Hepatocyte (in vitro differentiated cells): ENCODE measurements at regions not wholly inside any gene's neighbourhood (a gene's known extent, or its start where the extent isn't known, plus 50 kb on each side); places are given as distances from the start of the nearest gene placed in this dataset.

ENCODE experiments used
- CTCF ChIP-seq: fragments of 200-600 bp; sonication (generic); IDR thresholded peaks from 2 replicates; pipeline ENCODE4 v1.5.1; 2016; ENCODE audit warnings: antibody characterized with exemption, mild to moderate bottlenecking; ENCODE audit not compliant: poor library complexity
- EZH2 ChIP-seq: fragments of 200-600 bp; sonication (generic); IDR thresholded peaks from 2 replicates; pipeline ENCODE4 v1.6.1; 2016; ENCODE audit warnings: antibody characterized with exemption, mild to moderate bottlenecking, borderline replicate concordance

GRCh38 chr1:87888446-87888845 lies 559.8 kb downstream of the LMO4 start:
- no peak for TF ChIP-seq EZH2
- TF ChIP-seq CTCF: no peak
